NCI-H82 (cell line): ENCODE measurements at regions not wholly inside any gene's neighbourhood (a gene's known extent, or its start where the extent isn't known, plus 50 kb on each side); places are given as distances from the start of the nearest gene placed in this dataset.
"Not testable (repeated sequence)": the region's sequence is repeated elsewhere in the genome, so short reads cannot be mapped to it uniquely, and the experiment has no call there.

Experiments used
- DNase-seq: peaks from one replicate; lab custom pipeline; 2025; lab: John Stamatoyannopoulos, UW

DNA sequence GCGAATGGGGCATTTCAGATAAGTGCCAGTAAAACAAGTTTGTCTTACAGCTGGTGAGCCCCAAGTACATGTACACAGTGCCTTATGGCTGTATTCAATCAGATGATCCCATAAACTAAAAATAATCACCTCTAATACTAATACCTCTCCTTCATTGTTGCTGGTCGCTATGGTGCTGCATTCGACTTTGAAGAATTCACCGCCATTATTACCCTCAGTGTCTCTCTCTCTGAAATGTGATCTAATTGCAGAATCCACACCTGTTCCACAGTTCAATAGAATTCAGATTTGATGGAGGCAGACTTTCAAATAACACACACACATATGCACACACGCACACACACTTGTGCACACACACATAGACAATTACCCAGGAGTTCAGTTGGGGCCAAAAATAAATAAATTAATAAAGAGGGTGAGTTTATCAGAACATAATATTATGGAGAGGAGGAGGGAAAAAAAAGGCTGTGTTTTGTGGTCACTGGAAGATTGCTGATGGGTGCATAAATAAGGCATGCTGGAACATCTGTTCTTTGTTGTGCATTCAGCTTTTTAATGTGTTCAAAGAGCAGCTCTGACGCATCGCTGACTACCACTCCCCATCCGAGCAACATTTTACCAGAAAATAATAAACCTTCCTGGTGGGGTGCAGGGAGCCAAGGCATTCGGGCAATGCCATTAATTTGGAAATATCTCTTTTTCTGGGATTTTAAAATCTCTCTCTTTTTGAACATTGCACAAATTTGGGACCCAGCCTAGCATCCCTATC is 235.7 kb downstream of the SATB1 start:
- DNase-seq: peak; percentile 43

DNA sequence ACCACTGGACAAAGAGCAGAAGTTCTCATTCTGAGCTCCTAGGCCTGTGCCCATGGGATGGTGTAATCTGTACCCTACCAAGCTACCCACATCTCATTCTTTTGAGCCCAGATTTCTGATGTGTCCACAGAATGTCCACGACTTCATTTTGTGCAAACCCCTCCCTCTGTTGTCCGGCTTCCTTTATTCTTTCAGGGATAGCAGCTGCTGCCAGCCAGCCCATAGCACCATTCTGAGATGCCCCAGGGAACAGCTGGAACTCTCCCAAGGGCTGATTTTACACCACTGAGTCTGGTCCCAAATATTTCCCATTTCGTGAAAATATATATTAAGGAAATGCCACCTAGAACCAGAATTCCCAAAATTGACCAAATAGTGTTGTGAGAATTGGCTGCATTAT is 236.6 kb downstream of the SATB1 start:
- no peak for DNase-seq

DNA sequence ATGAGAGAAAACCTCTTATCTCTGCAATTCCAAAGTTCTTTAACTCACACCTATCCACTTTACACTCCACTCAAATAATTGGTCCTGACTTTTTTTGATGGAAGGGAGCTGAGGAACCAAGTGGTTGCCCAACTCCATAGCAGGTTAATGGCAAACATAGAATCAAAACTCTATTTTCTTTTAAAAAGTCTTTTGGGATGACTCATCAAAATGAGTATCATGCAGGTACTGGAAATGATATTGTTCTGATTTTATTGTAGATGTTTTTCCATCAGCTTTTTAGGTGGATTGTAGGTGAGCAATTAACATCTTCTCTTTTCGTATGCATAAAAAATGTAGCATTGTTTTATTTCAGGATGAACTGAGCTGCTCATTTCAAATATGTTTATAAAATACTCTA is 239.5 kb downstream of the SATB1 start:
- no peak for DNase-seq

DNA sequence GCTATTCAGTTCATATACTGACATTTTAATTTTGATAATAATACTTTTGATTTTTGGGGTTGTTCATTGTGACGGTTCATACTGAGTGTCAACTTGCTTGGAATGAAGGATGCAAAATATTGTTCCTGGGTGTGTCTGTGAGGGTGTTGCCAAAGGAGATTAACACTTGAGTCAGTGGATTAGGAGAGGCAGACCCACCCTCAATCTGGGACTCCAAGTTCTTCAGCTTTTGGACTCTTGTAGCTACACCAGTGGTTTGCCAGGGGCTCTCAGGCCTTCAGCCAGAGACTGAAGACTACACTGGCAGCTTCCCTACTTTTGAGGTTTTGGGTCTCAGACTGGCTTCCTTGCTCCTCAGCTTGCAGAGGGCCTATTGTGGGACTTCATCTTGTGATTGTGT is 242.2 kb downstream of the SATB1 start:
- not testable (repeated sequence) for DNase-seq

DNA sequence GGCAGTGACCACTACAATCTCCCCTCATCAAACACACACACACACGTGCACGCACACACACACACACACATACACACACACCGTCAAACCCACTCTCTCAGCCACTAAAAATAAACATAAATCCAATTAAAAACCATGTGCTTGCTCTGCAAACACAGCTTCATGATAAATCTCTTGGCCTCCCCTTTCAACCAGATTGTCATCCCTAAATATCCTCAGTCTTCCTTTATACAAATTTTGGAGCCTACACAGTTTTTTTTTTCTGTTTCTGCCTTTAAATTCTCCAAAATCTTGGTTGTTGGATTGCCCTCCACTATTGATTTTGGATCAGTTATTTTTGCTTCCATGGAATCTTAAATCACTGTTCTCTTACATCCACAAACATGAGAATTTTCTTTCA is 245.6 kb downstream of the SATB1 start:
- DNase-seq: peak; percentile 70

DNA sequence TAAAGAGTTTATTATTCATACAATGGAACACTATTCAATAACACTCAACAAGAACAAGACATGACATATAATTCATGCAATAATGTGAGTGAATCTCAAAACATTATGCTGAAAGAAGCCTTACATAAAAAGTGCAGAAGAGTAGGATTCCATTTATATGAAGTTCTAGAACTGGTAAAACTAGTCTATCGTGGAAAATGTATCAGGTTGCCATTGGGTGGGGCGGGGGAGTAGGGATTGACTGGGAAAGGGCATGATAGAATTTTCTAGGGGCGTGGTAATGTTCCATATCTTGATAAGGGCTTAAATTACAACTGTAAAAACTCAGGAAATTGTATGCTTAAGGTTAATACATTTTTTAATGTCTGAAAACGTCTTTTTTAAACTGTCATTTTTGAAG is 247.9 kb downstream of the SATB1 start:
- no peak for DNase-seq

DNA sequence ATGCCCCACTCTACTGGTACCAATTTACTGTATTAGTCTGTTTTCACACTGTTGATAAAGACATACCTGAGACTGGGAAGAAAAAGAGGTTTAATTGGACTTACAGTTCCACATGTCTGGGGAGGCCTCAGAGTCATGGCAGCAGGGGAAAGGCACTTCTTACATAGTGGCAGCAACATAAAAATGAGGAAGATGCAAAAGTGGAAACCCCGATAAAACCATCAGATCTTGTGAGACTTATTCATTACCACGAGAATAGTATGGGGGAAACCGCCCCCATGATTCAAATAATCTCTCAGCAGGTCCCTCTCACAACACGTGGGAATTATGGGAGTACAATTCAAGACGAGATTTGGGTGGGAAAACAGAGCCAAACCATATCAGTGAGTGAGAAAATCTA is 251.2 kb downstream of the SATB1 start:
- DNase-seq: not testable (repeated sequence)

DNA sequence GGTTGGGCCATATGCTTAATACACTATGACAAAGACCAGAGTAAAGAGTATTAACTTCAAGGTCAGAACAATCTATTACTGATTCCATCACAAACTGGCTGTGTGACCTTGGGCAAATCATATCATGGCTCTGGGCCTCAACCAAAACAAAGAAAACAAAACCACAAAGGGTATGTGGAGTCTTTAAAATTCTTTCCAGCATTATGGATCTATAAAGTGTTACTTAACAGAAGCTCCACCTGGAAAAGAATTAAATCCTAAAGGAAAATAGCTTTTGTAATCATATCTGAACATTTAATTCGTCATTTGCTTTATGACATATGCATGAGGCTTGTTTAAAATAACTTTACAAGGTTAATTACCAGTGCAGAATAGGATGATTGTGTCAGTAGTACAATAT is 265.5 kb downstream of the SATB1 start:
- peak; percentile 3 for DNase-seq

DNA sequence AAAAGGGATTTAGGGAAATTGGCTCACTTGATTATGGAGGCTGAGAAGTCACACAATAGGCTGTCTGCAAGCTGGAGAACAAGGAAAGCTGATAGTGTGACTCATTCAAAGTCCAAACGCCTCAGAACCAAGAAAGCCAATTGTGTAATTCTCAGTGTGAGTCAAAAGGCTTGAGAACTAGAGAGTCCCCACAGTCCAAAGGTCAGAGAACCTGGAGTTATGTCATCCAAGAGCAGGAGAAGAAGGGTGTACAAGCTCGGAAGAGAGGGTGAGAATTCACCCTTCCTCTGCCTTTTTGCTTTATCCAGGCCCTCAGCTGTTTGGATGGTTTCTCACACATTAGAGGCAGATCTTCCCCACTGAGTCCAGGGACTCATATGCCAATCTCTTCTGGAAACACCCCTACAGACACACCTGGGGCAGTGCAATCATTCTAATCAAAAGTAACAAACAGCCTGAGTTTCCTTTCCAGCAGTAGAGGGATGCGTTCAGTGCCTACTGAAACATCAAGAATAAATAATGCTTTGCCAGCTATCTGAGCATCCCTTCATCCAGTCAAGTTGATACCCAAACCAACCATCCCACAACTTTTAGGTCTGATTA is 271.5 kb downstream of the SATB1 start:
- no peak for DNase-seq

DNA sequence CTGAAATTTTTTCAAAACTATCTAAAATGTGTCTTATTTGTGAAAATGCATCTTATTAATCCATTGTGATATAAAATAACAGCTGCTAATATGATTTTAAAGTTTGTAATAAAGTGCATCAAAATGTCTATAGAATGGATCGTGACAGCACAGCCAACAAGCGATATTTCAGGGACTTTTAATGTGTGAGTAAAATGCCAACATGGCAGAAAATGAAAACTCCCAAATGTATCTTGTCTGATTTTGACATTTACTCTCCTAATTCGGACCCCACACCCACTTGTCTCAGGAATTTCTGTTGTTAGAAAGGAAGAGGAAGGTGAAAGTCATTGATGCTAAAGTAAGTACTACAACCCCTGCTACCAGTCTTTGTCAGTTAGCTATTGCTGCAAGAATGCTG is 273.9 kb downstream of the SATB1 start:
- DNase-seq: no peak

DNA sequence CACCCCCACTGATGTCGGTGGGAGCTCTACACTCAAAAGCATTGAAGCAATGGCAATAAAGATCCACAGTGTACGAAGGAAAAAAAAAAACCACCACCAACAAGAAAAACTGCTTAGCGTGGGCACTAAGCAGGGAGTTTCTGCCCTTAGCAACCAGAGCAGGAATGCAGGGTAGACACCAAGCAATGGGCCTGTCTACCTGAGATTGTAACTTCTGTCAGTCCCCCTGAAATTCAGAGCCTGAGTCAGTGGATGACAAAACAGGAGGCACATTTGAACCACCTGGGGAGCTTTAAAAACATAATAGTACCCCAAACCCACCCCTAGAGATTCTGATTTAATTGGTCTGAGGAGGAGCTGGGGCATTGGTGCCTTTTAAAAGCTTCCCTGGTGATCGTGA is 275.2 kb downstream of the SATB1 start:
- DNase-seq: no peak

DNA sequence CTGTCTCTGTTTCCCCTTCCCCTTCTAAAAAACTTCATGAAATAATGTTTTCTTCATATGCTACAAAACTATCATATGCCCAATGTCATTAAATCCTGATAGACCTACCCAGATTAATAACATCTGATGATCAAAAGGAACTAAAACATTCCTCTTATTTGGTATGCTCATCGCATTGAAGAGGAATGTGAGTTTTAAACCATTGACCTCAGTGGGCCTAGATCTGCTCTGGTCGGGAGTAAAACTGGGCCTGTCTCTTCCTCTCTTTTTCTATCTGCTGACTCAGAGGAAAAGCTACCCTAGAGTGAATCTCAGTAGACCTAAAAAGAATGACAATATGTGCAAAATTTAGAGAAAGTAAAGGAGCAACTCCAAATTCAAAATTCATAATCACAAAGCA is 275.8 kb downstream of the SATB1 start:
- no peak for DNase-seq

DNA sequence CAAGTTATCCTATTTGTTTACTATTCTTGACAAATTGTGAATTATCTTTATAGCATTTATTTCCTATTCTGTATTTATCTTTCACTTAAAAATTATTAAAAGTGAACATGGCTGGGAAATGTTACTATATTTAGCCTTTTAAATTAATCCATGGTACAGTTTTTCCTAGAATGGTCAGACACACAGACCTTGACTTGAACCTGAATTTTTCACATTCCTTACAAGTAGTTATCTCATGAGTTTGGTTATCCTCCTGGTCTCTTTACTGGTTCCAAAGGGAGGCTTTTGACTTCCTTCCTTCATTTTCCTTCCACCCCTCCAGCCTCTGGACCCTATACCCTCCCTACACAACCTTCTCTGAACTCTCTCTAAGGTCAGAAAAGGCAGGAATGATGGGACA is 280.6 kb downstream of the SATB1 start:
- no peak for DNase-seq

DNA sequence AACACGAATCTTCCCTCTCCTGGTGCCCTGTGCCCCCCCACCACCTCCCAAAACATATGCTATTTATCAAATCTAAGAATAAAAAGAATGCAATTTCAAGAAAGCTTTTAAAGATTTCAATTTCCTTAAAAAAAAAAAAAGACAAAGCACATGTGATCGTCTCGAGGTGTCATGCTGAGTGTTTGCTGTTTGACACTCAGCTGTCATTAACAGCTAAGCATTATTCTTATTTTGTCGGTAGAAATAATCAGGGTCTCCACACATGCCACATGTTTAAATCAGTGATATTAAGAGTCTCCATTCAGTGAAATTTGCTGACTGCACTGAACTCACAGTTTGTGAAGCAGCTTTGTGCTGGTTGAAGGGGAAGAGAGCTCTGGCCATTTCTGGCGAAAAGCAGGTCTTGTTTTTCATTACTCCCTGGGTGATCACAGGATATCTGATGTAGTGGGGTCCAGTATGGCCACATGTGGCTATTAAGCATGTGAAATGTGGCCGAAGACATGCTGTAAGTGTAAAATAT is 281.8 kb downstream of the SATB1 start:
- no peak for DNase-seq

DNA sequence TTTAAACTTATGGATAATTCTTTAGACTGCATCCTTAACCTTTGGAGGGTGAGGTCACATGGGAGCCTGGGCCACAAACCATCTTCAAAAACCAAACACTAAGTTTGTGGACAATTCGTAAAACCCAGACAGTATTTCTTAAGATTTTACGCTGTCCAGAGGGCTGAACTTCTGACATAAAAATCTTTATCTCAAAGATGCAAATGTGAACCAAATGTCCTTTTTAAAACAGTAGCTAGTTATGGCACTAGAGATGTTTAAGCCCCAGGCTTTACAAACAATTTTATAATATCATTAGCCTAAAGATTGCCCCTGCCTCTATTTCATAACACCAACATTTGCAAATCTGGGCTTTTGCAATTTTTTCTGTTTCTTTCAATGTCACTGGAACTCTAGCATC is 287.2 kb downstream of the SATB1 start:
- no peak for DNase-seq

DNA sequence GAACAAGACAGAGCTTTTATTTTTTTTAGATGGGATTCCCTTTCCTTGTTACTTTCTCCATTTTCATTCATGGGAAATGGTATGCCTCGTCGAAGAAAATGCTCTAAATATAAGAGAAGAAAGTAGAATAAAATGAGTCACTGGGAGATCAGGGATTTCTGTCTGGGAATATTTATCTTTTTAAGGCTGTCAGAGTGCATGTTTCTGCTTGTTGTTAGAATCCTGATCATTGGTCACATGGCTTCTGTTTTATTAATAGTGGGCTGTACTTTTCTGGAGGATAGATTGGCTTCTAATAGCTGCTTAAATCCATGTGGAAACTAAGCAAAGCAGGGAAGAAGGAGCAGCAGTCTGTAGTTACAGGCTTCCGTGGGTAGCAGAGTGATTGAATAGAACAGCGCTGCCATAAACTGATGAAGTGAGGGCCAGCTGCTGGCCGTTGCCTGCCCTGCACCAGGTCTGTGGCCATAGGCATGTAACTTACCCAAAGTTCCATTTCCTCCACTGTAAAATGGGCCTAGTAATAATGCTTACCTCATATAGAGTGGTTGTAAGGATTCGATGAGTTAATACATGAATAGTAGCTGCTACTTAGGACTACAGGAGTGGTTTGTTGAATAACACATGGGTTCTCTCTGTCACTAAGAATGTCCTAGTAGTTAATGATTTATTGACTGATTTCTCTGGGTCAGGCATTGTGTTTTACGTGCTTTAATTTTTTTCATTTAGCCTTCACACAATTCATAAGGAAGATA is 289.9 kb downstream of the SATB1 start:
- no peak for DNase-seq

DNA sequence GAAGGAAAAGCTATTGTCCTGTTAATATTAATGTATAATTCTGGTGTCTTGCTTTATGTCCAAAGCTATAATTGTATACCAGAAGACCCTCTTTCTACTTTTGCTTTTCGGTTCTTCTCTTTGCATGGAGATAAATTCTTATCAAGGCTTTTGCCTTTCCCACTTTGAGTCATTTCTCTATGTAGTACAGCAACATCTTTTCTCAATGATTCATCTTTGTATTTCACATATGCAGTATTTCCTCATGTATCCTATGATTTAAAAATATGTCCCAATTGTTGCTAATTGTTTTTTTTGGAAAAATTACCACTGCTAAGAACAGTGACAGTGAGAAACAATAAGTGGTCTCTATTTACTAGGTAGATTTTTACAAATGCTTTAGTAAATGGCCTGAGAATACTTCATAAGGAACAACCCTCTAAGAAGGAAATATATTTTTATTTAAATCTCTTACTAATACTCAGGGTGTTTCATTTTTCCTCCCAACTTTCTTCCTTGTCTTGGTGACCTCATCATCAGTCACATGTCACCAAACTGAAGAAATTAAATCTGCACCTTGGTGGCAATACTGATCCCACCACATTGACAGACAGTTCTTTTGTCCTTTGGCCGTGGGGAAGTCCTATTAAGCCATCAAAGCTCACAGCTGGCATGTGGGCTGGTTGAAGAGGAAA is 290.6 kb downstream of the SATB1 start:
- DNase-seq: no peak

DNA sequence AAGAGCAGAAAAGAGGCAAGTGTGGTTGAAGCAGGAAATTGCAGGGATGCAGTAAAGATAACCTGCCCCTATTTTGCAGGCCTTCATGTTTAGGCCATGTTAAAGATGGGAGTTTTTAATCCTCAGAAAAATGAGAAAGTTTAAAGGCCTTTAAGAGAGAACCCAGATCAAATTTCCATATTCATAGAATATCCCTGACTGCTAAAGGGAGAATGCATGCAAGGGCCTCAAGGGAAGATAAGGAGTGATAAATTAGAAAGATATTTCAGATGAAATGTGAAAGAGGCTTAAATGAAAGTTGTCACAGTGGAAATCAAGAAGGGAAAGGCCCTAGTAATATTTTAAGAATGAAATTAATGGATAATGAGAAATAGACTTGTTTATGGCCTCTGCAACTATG is 292.1 kb downstream of the SATB1 start:
- no peak for DNase-seq

DNA sequence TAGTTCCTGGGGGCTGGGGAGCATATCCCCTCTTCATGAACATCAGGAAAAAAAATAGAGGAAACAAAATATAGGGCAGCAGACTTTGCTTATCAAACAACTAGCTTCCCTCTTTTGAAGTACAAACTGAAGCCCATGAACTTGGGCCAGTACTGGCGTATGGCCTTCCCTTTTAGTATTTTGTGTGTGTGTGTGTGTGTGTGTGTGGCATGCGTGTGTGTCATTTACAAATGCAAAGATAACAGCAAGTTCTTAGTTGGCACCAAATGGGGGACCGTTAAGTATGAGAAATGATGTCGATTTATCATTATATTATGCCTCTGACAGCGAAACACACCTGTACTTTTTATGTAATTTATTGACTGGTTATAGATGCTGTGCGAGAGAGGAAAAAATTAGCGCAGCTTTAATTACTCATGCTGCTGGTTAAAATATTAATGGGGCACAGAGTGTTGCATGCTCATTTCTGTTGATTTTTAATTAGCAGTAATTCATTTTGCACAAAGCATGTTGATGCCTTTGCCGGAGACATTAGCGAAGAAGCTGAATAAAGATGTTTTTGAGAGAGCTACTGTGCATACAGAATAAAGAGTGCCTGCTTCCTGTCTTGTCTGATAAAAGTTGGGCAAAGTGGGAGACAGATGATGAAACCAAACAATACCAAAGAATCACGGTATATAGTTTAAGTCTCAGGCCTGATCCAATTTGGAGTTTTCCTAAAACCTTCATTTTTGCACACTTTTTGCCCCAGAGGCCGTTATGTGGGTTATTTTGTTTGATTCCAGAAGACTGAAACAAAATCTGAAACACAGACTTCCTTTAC is 297.1 kb downstream of the SATB1 start:
- DNase-seq: no peak

DNA sequence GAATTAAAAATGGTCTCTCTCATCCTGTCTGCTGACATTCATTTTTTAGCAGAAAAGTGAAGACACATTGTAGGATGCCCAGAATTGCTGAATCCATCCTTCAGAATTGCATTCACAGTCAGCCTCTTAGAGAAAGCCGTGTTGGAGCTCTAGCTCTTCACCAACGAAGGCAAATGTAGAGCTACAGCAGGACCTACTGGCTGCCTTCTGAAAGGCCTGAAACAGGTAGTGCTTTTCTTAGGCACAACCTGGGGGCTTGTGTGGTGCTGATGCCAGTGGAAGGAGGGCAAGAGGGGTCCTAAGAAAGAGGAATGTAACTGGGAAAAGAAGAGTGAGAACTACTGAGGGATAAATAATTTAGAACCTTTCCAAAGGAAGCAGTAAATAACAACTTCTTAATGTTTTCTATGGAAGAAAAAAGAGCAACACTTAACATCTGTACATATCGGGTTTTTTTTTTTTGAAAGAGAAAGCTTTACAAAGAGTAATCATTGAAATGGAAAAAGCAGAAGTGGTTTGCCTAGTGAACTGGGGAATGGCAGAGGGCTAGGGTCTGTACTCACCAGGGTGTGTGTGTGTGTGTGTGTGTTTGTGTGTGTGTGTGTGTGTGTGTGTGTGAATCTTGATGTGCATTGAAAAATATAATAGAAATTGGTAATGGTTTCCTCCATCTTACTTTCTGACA is 297.8 kb downstream of the SATB1 start:
- DNase-seq: no peak

DNA sequence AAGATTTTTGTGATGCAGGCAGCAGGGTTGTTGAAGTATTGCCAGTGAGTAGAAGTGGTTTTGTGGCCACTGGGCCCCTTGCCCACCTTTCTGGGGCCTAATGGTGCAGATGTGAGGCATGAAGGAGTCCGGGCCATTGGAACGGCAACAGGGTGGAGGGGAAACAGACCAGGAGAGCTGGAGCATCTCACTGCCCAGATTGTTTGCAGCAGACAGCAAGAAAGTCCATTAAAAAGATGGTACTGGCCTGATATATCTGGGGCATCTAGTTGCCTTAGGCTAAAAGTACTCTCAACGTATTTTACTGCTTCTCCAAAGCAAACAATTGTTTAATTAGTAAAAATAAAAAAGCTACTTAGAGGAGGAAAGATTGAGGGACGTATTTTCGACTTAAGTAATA is 298.4 kb downstream of the SATB1 start:
- DNase-seq: no peak
